AG09309 (cell line): ENCODE measurements at regions not wholly inside any gene's neighbourhood (a gene's known extent, or its start where the extent isn't known, plus 50 kb on each side); places are given as distances from the start of the nearest gene placed in this dataset.
A peak's percentile ranks its signal among the peaks of the same experiment; 100 is the strongest.
"Not testable (repeated sequence)": the region's sequence is repeated elsewhere in the genome, so short reads cannot be mapped to it uniquely, and the experiment has no call there.

ENCODE experiments used
- DNase-seq: peaks from one replicate; pipeline ENCODE4 v3.0.0-alpha.2; 2010; ENCODE audit warnings: low read depth
- H3K4me3 ChIP-seq: 2 replicates; pipeline ENCODE4 v1.5.1; 2011; ENCODE audit warnings: mild to moderate bottlenecking, low read depth, low read length, moderate library complexity; ENCODE audit not compliant: control insufficient read depth
- CTCF ChIP-seq: IDR thresholded peaks from 2 replicates; pipeline ENCODE4 v1.5.1; 2011; ENCODE audit warnings: mild to moderate bottlenecking, low read depth, low read length, inconsistent platforms; ENCODE audit not compliant: insufficient read depth, control insufficient read depth; ENCODE audit errors: missing control alignments

- TF ChIP-seq CTCF, result no peak
- H3K4me3 ChIP-seq, result no peak overlapping the region
- no peak for DNase-seq
Measured at GRCh38 chr10:30742471-30742870, 112.9 kb upstream of the LYZL2 start.

- not testable (repeated sequence) for H3K4me3 ChIP-seq, DNase-seq
Measured at GRCh38 chr10:30740774-30741173, 111.2 kb upstream of the LYZL2 start.

- no peak for DNase-seq
- no peak for TF ChIP-seq CTCF
- H3K4me3 ChIP-seq, result no peak overlapping the region
Measured at GRCh38 chr10:30738416-30738815, 108.9 kb upstream of the LYZL2 start.

GRCh38 chr10:30737931-30738391 is 108.4 kb upstream of the LYZL2 start:
- DNase-seq, result no peak
- H3K4me3 ChIP-seq, result no peak overlapping the region
- TF ChIP-seq CTCF, result no peak

- peak; percentile 99 for DNase-seq
- no peak for TF ChIP-seq CTCF
- H3K4me3 ChIP-seq, result no peak overlapping the region
Measured at GRCh38 chr10:30736685-30737232, 107.2 kb upstream of the LYZL2 start.

GRCh38 chr10:30734901-30735300 is 105.3 kb upstream of the LYZL2 start:
- no peak overlapping the region for H3K4me3 ChIP-seq
- no peak for TF ChIP-seq CTCF
- DNase-seq, result no peak

- no peak overlapping the region for H3K4me3 ChIP-seq
- no peak for TF ChIP-seq CTCF
- no peak for DNase-seq
Measured at GRCh38 chr10:30732671-30733070, 103.1 kb upstream of the LYZL2 start.

GRCh38 chr10:30731963-30732362 is 102.4 kb upstream of the LYZL2 start:
- TF ChIP-seq CTCF, result no peak
- DNase-seq, result no peak
- H3K4me3 ChIP-seq, result no peak overlapping the region
